NB4 (cell line): ENCODE measurements at regions not wholly inside any gene's neighbourhood (a gene's known extent, or its start where the extent isn't known, plus 50 kb on each side); places are given as distances from the start of the nearest gene placed in this dataset.

Experiments
- POLR2A ChIP-seq: IDR thresholded peaks from 2 replicates; pipeline ENCODE4 v1.6.1; 2011; ENCODE audit warnings: mild to moderate bottlenecking; ENCODE audit not compliant: insufficient read length; ENCODE audit errors: extremely low read depth
- TF ChIP-seq, protein P1 (sequence below): IDR thresholded peaks from one replicate; pipeline ENCODE4 v1.5.1; 2012; ENCODE audit warnings: low read depth, low read length
- TF ChIP-seq, protein P2 (sequence below): IDR thresholded peaks from 2 replicates; pipeline ENCODE4 v1.6.1; 2011; ENCODE audit warnings: low read depth, low read length

DNA sequence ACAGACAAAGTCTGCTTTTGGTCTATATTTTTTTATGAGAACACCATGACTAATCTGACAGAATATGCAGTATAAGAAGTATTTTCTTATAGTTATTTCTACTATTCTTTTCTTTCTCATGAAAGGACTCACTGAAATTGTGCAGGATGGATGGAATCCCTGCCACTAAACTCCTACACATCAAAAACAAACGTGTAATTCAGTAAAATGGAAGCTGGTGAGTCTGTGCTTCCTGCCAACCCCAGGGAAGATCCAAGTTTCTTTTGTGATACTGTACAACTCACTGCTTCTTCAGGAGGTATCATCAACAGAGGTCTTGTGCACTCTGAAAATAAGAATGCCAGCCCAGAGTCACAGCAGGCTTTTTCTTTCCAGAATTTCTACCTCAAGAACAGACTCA, 241.2 kb downstream of the MRPL39 start:
- no peak for TF ChIP-seq POLR2A
- TF ChIP-seq, protein P1, sequence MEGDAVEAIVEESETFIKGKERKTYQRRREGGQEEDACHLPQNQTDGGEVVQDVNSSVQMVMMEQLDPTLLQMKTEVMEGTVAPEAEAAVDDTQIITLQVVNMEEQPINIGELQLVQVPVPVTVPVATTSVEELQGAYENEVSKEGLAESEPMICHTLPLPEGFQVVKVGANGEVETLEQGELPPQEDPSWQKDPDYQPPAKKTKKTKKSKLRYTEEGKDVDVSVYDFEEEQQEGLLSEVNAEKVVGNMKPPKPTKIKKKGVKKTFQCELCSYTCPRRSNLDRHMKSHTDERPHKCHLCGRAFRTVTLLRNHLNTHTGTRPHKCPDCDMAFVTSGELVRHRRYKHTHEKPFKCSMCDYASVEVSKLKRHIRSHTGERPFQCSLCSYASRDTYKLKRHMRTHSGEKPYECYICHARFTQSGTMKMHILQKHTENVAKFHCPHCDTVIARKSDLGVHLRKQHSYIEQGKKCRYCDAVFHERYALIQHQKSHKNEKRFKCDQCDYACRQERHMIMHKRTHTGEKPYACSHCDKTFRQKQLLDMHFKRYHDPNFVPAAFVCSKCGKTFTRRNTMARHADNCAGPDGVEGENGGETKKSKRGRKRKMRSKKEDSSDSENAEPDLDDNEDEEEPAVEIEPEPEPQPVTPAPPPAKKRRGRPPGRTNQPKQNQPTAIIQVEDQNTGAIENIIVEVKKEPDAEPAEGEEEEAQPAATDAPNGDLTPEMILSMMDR: no peak
- TF ChIP-seq, protein P2, sequence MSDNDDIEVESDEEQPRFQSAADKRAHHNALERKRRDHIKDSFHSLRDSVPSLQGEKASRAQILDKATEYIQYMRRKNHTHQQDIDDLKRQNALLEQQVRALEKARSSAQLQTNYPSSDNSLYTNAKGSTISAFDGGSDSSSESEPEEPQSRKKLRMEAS: no peak
